Heart left ventricle (tissue), 16 donors: ENCODE measurements at regions not wholly inside any gene's neighbourhood (a gene's known extent, or its start where the extent isn't known, plus 50 kb on each side); places are given as distances from the start of the nearest gene placed in this dataset.
"Not testable (repeated sequence)": the region's sequence is repeated elsewhere in the genome, so short reads cannot be mapped to it uniquely, and the experiment has no call there.

Experiments used
- ATAC-seq, 4 donors: fragments of 200-7000 bp; cut with Tn5 transposase; one replicate each; pipeline ENCODE4 v1.9.1; 2020 to 2022; ENCODE audit warnings: moderate library complexity in 4 of 4, mild to moderate bottlenecking in 3 of 4, moderate number of reproducible peaks in 1 of 4
- DNase-seq, 5 donors: peaks; one replicate each; pipeline ENCODE4 v3.0.0-alpha.2; 2020
- H3K27ac ChIP-seq, 12 donors: fragments of 200-600 bp; sonication (generic) in 4 of 12; one replicate each; pipeline versions ENCODE4 v1.5.0 to v1.8.0; 2016 to 2022; ENCODE audit warnings: mild to moderate bottlenecking in 2 of 12
- H3K27me3 ChIP-seq, 9 donors: fragments of 200-600 bp; sonication (generic) in 2 of 9; one replicate each; pipeline versions ENCODE4 v1.5.1 to v1.8.0; 2016 to 2022; ENCODE audit warnings: mild to moderate bottlenecking in 3 of 9
- H3K36me3 ChIP-seq, 9 donors: fragments of 200-600 bp; sonication (generic) in 2 of 9; one replicate each; pipeline versions ENCODE4 v1.5.0 to v1.8.0; 2018 to 2022; ENCODE audit warnings: mild to moderate bottlenecking in 2 of 9
- H3K4me1 ChIP-seq, 12 donors: fragments of 200-600 bp; sonication (generic) in 4 of 12; one replicate each; pipeline versions ENCODE4 v1.5.0 to v1.8.0; 2016 to 2022; ENCODE audit warnings: mild to moderate bottlenecking in 3 of 12
- H3K4me3 ChIP-seq, 12 donors: fragments of 200-600 bp; sonication (generic) in 4 of 12; one replicate each; pipeline versions ENCODE4 v1.5.0 to v1.8.0; 2017 to 2022; ENCODE audit warnings: mild to moderate bottlenecking in 9 of 12, moderate library complexity in 4 of 12
- H3K9me3 ChIP-seq, 12 donors: fragments of 200-600 bp; sonication (generic) in 4 of 12; one replicate each; pipeline versions ENCODE4 v1.5.0 to v1.8.0; 2016 to 2022; ENCODE audit warnings: mild to moderate bottlenecking in 1 of 12
- CTCF ChIP-seq, 12 donors: fragments of 200-600 bp; sonication (generic) in 4 of 12; IDR thresholded peaks; one replicate each; pipeline versions ENCODE4 v1.5.0 to v1.8.0; 2018 to 2022; ENCODE audit warnings: antibody characterized with exemption in 12 of 12, mild to moderate bottlenecking in 5 of 12
- POLR2A ChIP-seq, 2 donors: fragments of 450-650 bp; IDR thresholded peaks; one replicate each; pipeline ENCODE4 v1.6.1; 2017; ENCODE audit warnings: antibody characterized with exemption in 2 of 2, mild to moderate bottlenecking in 2 of 2, moderate library complexity in 2 of 2
- WGBS, 4 donors: extraction: QIAGEN DNeasy Blood & Tissue Kit in 2 of 4; methylation state at CpG; one replicate each; pipeline versions ENCODE4 v1.1.5 to v1.1.7; 2013 to 2018; 5-methylcytosine and 5-hydroxymethylcytosine counted together
- intact Hi-C, 10 donors: fragments of 100-400 bp; cut with DNase I; formaldehyde crosslinking; loops; one replicate each; pipeline versions ENCODE4 v1.11.1 to v1.14.2; 2022
- donor health status: ischemic (EF 13 %, LVEDD 7.1; RV severe dilation, severe dysfunction).
- donor health status: healthy with polysubstance abuse.
- donor health status: DM: no; HTN: yes; CAD: no.
- donor health status: DM: no; HTN: no; CAD: no.
- donor health status: ischemic (EF 25% LVEDD 6.9; RV normal size, moderate dysfunction).
- donor health status: ischemic (EF 25% LVEDD 5.7; RV mildly dilated, moderate dysfunction).
- donor health status: healthy.
- donor health status: DM: yes; HTN: yes; CAD: no.
- donor health status: ischemic (EF 35%, LVEDD 5.7; RV mildly dilated, moderate dysfunction).
- donor health status: nonischemic (EF 11% LVEDD 7.7; RV severe dilation, severe dysfunction).
- donor health status: DM: yes; HTN: yes; CAD: no.
- donor health status: PGD.
- donor health status: ischemic (EF 29% LVEDD 5.4; RV normal size, mild dysfunction).
- donor health status: nonischemic (EF 23%, LVEDD 6.1; RV moderate dilation, normal function).

GRCh38 chr10:8670461-8670860, 616.0 kb downstream of the GATA3 start:
- Histone ChIP-seq H3K27me3 (no peaks in the 10 kb centered on the region), H3K4me3 (no peak overlapping the region), H3K36me3 (no peaks in the 10 kb centered on the region), H3K9me3 (peaks cover 0 to 18% (median 0%) of the 10 kb centered on the region in 12 donors), H3K27ac (no peak overlapping the region), H3K4me1 (no peaks in the 10 kb centered on the region)
- ATAC-seq (no peak), DNase-seq (no peak)
- 80 to 90% (median 86%) methylated on average over 2 of the region's 2 CpGs for WGBS, 4 donors
- intact Hi-C loops: no loop called here
- no peak for TF ChIP-seq CTCF (IDR thresholded peaks at IDR 0.05)
- TF ChIP-seq POLR2A (IDR thresholded peaks at IDR 0.05): no peak

GRCh38 chr10:8674230-8674629, 619.7 kb downstream of the GATA3 start:
- no peaks in the 10 kb centered on the region for H3K36me3 ChIP-seq
- no peak overlapping the region for H3K27ac ChIP-seq
- no peak for ATAC-seq
- no peak for TF ChIP-seq POLR2A (IDR thresholded peaks at IDR 0.05)
- TF ChIP-seq CTCF (IDR thresholded peaks at IDR 0.05): no peak
- DNase-seq: no peak
- H3K9me3 ChIP-seq: peaks cover 0 to 18% (median 0%) of the 10 kb centered on the region in 12 donors
- H3K4me3 ChIP-seq: no peak overlapping the region
- H3K4me1 ChIP-seq: no peaks in the 10 kb centered on the region
- intact Hi-C loops: no loop called here
- WGBS, 4 donors: 63 to 95% (median 92%) methylated on average over 3 of the region's 3 CpGs
- no peaks in the 10 kb centered on the region for H3K27me3 ChIP-seq

DNA sequence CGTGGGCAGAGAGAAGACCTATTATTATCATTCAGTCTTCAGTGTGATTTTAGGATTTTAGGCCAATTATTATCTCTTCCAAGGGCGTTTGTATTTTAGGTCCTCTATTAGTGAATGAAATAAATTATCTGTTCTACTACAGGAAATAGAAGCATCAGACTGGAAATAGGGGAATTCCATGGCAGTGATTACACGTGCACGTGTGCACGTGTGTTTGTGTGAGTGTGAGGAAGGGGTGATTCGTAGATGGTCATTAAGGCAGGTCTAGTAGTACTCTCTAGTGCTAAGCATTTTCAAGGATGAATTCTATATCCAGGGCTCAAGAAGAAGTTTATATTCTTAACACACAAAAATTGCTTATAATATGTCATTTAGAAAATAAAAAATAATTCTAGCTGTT, 623.2 kb downstream of the GATA3 start:
- ATAC-seq (no peak), DNase-seq (no peak)
- 42 to 53% (median 44%) methylated on average over 6 of the region's 6 CpGs for WGBS, 4 donors
- no peak for TF ChIP-seq CTCF (IDR thresholded peaks at IDR 0.05)
- TF ChIP-seq POLR2A (IDR thresholded peaks at IDR 0.05): no peak
- Histone ChIP-seq H3K27ac (no peak overlapping the region), H3K4me1 (no peaks in the 10 kb centered on the region), H3K27me3 (no peaks in the 10 kb centered on the region), H3K36me3 (no peaks in the 10 kb centered on the region), H3K9me3 (peaks cover 0 to 2% (median 0%) of the 10 kb centered on the region in 12 donors), H3K4me3 (no peak overlapping the region)
- intact Hi-C loops: no loop called here

DNA sequence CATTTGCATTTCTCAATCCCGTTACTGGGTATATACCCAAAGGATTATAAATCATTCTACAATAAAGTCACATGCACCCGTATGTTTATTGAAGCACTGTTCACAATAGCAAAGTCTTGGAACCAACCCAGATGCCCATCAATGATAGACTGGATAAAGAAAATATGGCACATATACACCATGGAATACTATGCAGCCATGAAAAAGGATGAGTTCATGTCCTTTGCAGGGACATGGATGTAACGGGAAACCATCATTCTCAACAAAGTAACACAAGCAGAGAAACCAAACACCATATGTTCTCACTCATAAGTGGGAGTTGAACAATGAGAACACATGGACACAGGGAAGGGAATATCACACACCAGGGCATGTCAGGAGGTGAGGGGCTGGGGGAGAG, 630.4 kb downstream of the GATA3 start:
- intact Hi-C loops, H3K27me3 ChIP-seq: not testable (repeated sequence)

GRCh38 chr10:8688881-8689280, 634.4 kb downstream of the GATA3 start:
- intact Hi-C loops: no loop called here
- 68 to 75% (median 70%) methylated on average over 4 of the region's 4 CpGs for WGBS, 4 donors
- H3K27ac ChIP-seq: no peak overlapping the region
- no peaks in the 10 kb centered on the region for H3K36me3 ChIP-seq
- H3K4me1 ChIP-seq: no peaks in the 10 kb centered on the region
- TF ChIP-seq POLR2A (IDR thresholded peaks at IDR 0.05) (no peak), CTCF (IDR thresholded peaks at IDR 0.05) (no peak)
- peaks cover 0 to 8% (median 0%) of the 10 kb centered on the region in 12 donors for H3K9me3 ChIP-seq
- H3K27me3 ChIP-seq: peaks cover 0 to 2% (median 0%) of the 10 kb centered on the region in 9 donors
- ATAC-seq (no peak), DNase-seq (no peak)
- no peak overlapping the region for H3K4me3 ChIP-seq

More for the DNA sequence above, 630.4 kb downstream of the GATA3 start:
- not testable (repeated sequence) for DNase-seq, H3K4me3 ChIP-seq, ATAC-seq, H3K9me3 ChIP-seq, H3K4me1 ChIP-seq, H3K36me3 ChIP-seq, H3K27ac ChIP-seq
- WGBS, 4 donors: 88 to 93% (median 89%) methylated on average over 3 of the region's 3 CpGs
